H1 (cell line): ENCODE measurements at regions not wholly inside any gene's neighbourhood (a gene's known extent, or its start where the extent isn't known, plus 50 kb on each side); places are given as distances from the start of the nearest gene placed in this dataset.

ENCODE experiments used
- CTCF ChIA-PET: fragments of 300-600 bp; sonication (Branson Sonifier 250); formaldehyde crosslinking; loops from one replicate; lab custom pipeline; 2021; ENCODE audit not compliant: partially characterized antibody; lab: Charles Lee
- POLR2A ChIA-PET: fragments of 300-600 bp; sonication (Branson Sonifier 250); formaldehyde crosslinking; loops from one replicate; lab custom pipeline; 2021; ENCODE audit warnings: inconsistent platforms; ENCODE audit not compliant: partially characterized antibody; lab: Charles Lee
- DNase-seq, 2 experiments: peaks; one replicate each; pipeline versions ENCODE4 v3.0.0 to v3.0.0-alpha.2; 2010 to 2022; ENCODE audit warnings: low spot score in 2 of 2, low read depth in 1 of 2, mixed read lengths in 1 of 2
- FAIRE-seq: peaks from 2 replicates; lab custom pipeline; 2011; peaks lifted over from hg19 to GRCh38; lab: Jason Lieb, UNC
- H2AFZ ChIP-seq: 2 replicates; pipeline ENCODE4 v1.8.1; 2012; ENCODE audit warnings: low read length, inconsistent platforms
- H2AK5ac ChIP-seq: 2 replicates; pipeline ENCODE4 v1.6.1; 2013; ENCODE audit warnings: low read depth, low read length
- H2BK120ac ChIP-seq: replicated peaks from 2 replicates; pipeline ENCODE3; 2013; ENCODE audit warnings: low read depth, low read length, inconsistent platforms
- H2BK12ac ChIP-seq: 2 replicates; pipeline ENCODE4 v1.6.1; 2013; ENCODE audit warnings: low read depth, low read length
- H2BK15ac ChIP-seq: 2 replicates; pipeline ENCODE4 v1.6.1; 2013; ENCODE audit warnings: low read length
- H2BK20ac ChIP-seq: 2 replicates; pipeline ENCODE4 v1.6.1; 2013; ENCODE audit warnings: low read length
- H2BK5ac ChIP-seq: 2 replicates; pipeline ENCODE4 v1.6.1; 2013; ENCODE audit warnings: low read depth, low read length
- H3K14ac ChIP-seq: 2 replicates; pipeline ENCODE4 v1.6.1; 2013; ENCODE audit warnings: inconsistent platforms; ENCODE audit not compliant: insufficient read length
- H3K18ac ChIP-seq: 2 replicates; pipeline ENCODE4 v1.6.1; 2013; ENCODE audit warnings: low read length; ENCODE audit errors: extremely low read depth
- H3K23ac ChIP-seq: 2 replicates; pipeline ENCODE4 v1.6.1; 2013; ENCODE audit warnings: inconsistent platforms; ENCODE audit not compliant: insufficient read length
- H3K23me2 ChIP-seq: 2 replicates; pipeline ENCODE4 v1.6.1; 2013; ENCODE audit warnings: low read depth, low read length
- H3K27ac ChIP-seq: 2 replicates; pipeline ENCODE4 v1.6.1; 2011; ENCODE audit warnings: low read depth, low read length, inconsistent platforms
- H3K27me3 ChIP-seq, 4 experiments: replicated peaks in 1 of 4; 1 replicate in 1 of 4; 2 replicates in 3 of 4; pipeline versions ENCODE4 v1.6.1 to v1.8.1; 2011 to 2013; ENCODE audit warnings: low read length in 3 of 4, mild to moderate bottlenecking in 3 of 4, inconsistent platforms in 2 of 4, mixed read lengths in 2 of 4, moderate library complexity in 1 of 4; ENCODE audit not compliant: control insufficient read depth in 3 of 4, insufficient read depth in 3 of 4; ENCODE audit errors: extremely low read depth in 1 of 4
- H3K36me3 ChIP-seq, 4 experiments: 2 replicates each; pipeline versions ENCODE4 v1.6.1 to v1.8.1; 2011 to 2013; ENCODE audit warnings: mild to moderate bottlenecking in 4 of 4, low read length in 3 of 4, moderate library complexity in 2 of 4, control low read depth in 1 of 4, inconsistent platforms in 1 of 4; ENCODE audit not compliant: insufficient read depth in 4 of 4, control insufficient read depth in 2 of 4
- H3K4ac ChIP-seq: replicated peaks from 2 replicates; pipeline ENCODE3; 2013; ENCODE audit warnings: low read length, low read depth, mixed read lengths, inconsistent platforms; ENCODE audit not compliant: insufficient read length
- H3K4me1 ChIP-seq, 4 experiments: replicated peaks in 1 of 4; 1 replicate in 1 of 4; 2 replicates in 3 of 4; pipeline versions ENCODE4 v1.6.1 to v1.8.1; 2011 to 2013; ENCODE audit warnings: low read length in 3 of 4, inconsistent platforms in 2 of 4, mixed read lengths in 1 of 4; ENCODE audit not compliant: insufficient read depth in 4 of 4, control insufficient read depth in 3 of 4
- H3K4me2 ChIP-seq, 2 experiments: 2 replicates each; pipeline versions ENCODE4 v1.6.1 to v1.8.1; 2011 to 2013; ENCODE audit warnings: low read depth in 2 of 2, low read length in 2 of 2, control low read depth in 1 of 2, inconsistent platforms in 1 of 2, mild to moderate bottlenecking in 1 of 2; ENCODE audit not compliant: insufficient read depth in 1 of 2
- H3K4me3 ChIP-seq, 4 experiments: fragments of 200-600, 300-600 bp in 1 of 4; sonication (generic), shearing (Covaris generic), sonication (Bioruptor Twin) in 1 of 4; 2 replicates each; pipeline versions ENCODE4 v1.5.1 to v1.8.1; 2011 to 2016; ENCODE audit warnings: low read length in 4 of 4, low read depth in 3 of 4, control low read depth in 2 of 4, inconsistent platforms in 2 of 4, mild to moderate bottlenecking in 2 of 4, mixed read lengths in 1 of 4, moderate library complexity in 1 of 4; ENCODE audit not compliant: insufficient read depth in 2 of 4; ENCODE audit errors: extremely low read depth in 1 of 4
- H3K56ac ChIP-seq: replicated peaks from 2 replicates; pipeline ENCODE3; 2013; ENCODE audit warnings: low read depth, mild to moderate bottlenecking, mixed read lengths, low read length, inconsistent platforms; ENCODE audit not compliant: insufficient read length
- H3K79me1 ChIP-seq: 2 replicates; pipeline ENCODE4 v1.6.1; 2013; ENCODE audit warnings: low read depth, low read length, control low read depth
- H3K79me2 ChIP-seq, 2 experiments: 2 replicates each; pipeline versions ENCODE4 v1.6.1 to v1.8.1; 2012 to 2013; ENCODE audit warnings: low read length in 2 of 2, mild to moderate bottlenecking in 2 of 2, inconsistent platforms in 1 of 2; ENCODE audit not compliant: insufficient read depth in 2 of 2, control insufficient read depth in 1 of 2
- H3K9ac ChIP-seq, 4 experiments: replicated peaks in 1 of 4; 1 replicate in 1 of 4; 2 replicates in 3 of 4; pipeline versions ENCODE4 v1.6.1 to v1.8.1; 2011 to 2013; ENCODE audit warnings: low read depth in 3 of 4, low read length in 3 of 4, control low read depth in 2 of 4, mild to moderate bottlenecking in 2 of 4, moderate library complexity in 2 of 4, inconsistent platforms in 1 of 4; ENCODE audit errors: extremely low read depth in 1 of 4
- H3K9me3 ChIP-seq, 2 experiments: 2 replicates each; pipeline versions ENCODE4 v1.6.1 to v1.8.1; 2012 to 2013; ENCODE audit warnings: mild to moderate bottlenecking in 2 of 2, moderate library complexity in 2 of 2, control low read depth in 1 of 2, inconsistent platforms in 1 of 2, low read depth in 1 of 2, low read length in 1 of 2, mixed read lengths in 1 of 2; ENCODE audit not compliant: insufficient read depth in 2 of 2
- H4K20me1 ChIP-seq, 2 experiments: replicated peaks in 1 of 2; 2 replicates each; pipeline versions ENCODE3 to v1.8.1; 2011 to 2013; ENCODE audit warnings: inconsistent platforms in 2 of 2, low read length in 2 of 2, mild to moderate bottlenecking in 1 of 2; ENCODE audit not compliant: insufficient read depth in 2 of 2, control insufficient read depth in 1 of 2
- H4K5ac ChIP-seq: 2 replicates; pipeline ENCODE4 v1.6.1; 2013; ENCODE audit warnings: low read length, low read depth, mixed read lengths, inconsistent platforms; ENCODE audit not compliant: insufficient read length
- H4K8ac ChIP-seq: 2 replicates; pipeline ENCODE4 v1.8.0; 2013; ENCODE audit warnings: mild to moderate bottlenecking, moderate library complexity, low read length, inconsistent platforms; ENCODE audit not compliant: insufficient read depth; ENCODE audit errors: extremely low read depth
- H4K91ac ChIP-seq: replicated peaks from 2 replicates; pipeline ENCODE3; 2013; ENCODE audit warnings: low read length, mixed read lengths, inconsistent platforms; ENCODE audit not compliant: insufficient read length
- GTF2F1 ChIP-seq: IDR thresholded peaks from 2 replicates; pipeline ENCODE4 v1.6.1; 2012; ENCODE audit warnings: low read depth, low read length, improper control_type of control experiment, borderline replicate concordance
- TBP ChIP-seq: IDR thresholded peaks from 2 replicates; pipeline ENCODE4 v1.6.1; 2011; ENCODE audit warnings: low read depth, low read length, improper control_type of control experiment
- WGBS, 2 experiments: shearing (Covaris generic) in 1 of 2; methylation state at CpG; one replicate each; pipeline versions ENCODE4 v1.1.6 to v1.1.7; 2013 to 2015; ENCODE audit warnings: low lambda C conversion rate in 2 of 2, mixed read lengths in 2 of 2, inconsistent platforms in 1 of 2, low coverage in 1 of 2, missing lambda C conversion rate in 1 of 2; ENCODE audit not compliant: insufficient replicate concordance in 2 of 2, insufficient coverage in 1 of 2, insufficient read length in 1 of 2; ENCODE audit errors: extremely low coverage in 1 of 2, missing lambda C conversion rate in 1 of 2; 5-methylcytosine and 5-hydroxymethylcytosine counted together

GRCh38 chr20:55010761-55011160 lies 535.4 kb downstream of the DOK5 start:
- Histone ChIP-seq H4K8ac (no peak overlapping the region), H3K23me2 (no peaks in the 10 kb centered on the region), H3K56ac (no peak overlapping the region), H3K79me2 (no peaks in the 10 kb centered on the region), H3K4me3 (no peak overlapping the region), H3K4me1 (peaks cover 0 to 4% (median 0%) of the 10 kb centered on the region in 4 experiments; a peak in 3 of 7 replicates), H2BK12ac (no peak overlapping the region), H3K27ac (no peak overlapping the region), H2BK120ac (no peak overlapping the region), H2AK5ac (no peak overlapping the region), H3K4me2 (no peak overlapping the region), H3K4ac (no peak overlapping the region), H4K91ac (no peak overlapping the region), H2BK20ac (no peak overlapping the region), H4K5ac (no peak overlapping the region), H3K36me3 (no peaks in the 10 kb centered on the region), H2BK15ac (no peak overlapping the region), H3K14ac (no peak overlapping the region), H4K20me1 (no peaks in the 10 kb centered on the region), H3K23ac (no peak overlapping the region), H2BK5ac (no peak overlapping the region), H3K27me3 (no peaks in the 10 kb centered on the region), H3K9me3 (no peaks in the 10 kb centered on the region), H3K79me1 (no peaks in the 10 kb centered on the region), H3K18ac (no peak overlapping the region), H3K9ac (no peak overlapping the region), H2AFZ (no peak overlapping the region)
- ChIA-PET POLR2A (no interaction called here), CTCF (interaction anchor here (1.3 kb wide), 1 partner anchor 15 kb away, joined by 3 read pairs; no protein-coding TSS in a partner anchor)
- TF ChIP-seq GTF2F1 (no peak), TBP (no peak)
- no peak for DNase-seq
- WGBS, 2 experiments, result 81% methylated on average over 1 of the region's 1 CpG; no CpG with 5 or more reads in 1 of the 2 experiments
- no peak for FAIRE-seq
